BJ (cell line): ENCODE measurements at regions not wholly inside any gene's neighbourhood (a gene's known extent, or its start where the extent isn't known, plus 50 kb on each side); places are given as distances from the start of the nearest gene placed in this dataset.
"Not testable (repeated sequence)": the region's sequence is repeated elsewhere in the genome, so short reads cannot be mapped to it uniquely, and the experiment has no call there.

Experiments used
- CTCF ChIA-PET: fragments of 350-600 bp; formaldehyde crosslinking; extraction: SDS; loops from one replicate; lab custom pipeline; 2021; ENCODE audit warnings: antibody characterized with exemption, inconsistent platforms; lab: Yijun Ruan, JAX
- POLR2A ChIA-PET: fragments of 300-600 bp; sonication (Branson Sonifier 250); formaldehyde crosslinking; extraction: SDS; loops from one replicate; lab custom pipeline; 2021; ENCODE audit warnings: antibody characterized with exemption; lab: Charles Lee
- DNase-seq: peaks from one replicate; pipeline ENCODE4 v3.0.0-alpha.2; 2011; ENCODE audit warnings: low read depth
- H3K27me3 ChIP-seq: 2 replicates; pipeline ENCODE4 v1.6.0; 2011; ENCODE audit warnings: low read length; ENCODE audit not compliant: control insufficient read depth, insufficient read depth
- H3K36me3 ChIP-seq: 2 replicates; pipeline ENCODE4 v1.5.1; 2011; ENCODE audit warnings: low read length; ENCODE audit not compliant: control insufficient read depth, insufficient read depth
- H3K4me3 ChIP-seq: 2 replicates; pipeline ENCODE4 v1.5.1; 2011; ENCODE audit warnings: low read depth, mild to moderate bottlenecking, control low read depth, low read length
- TF ChIP-seq, protein P1 (sequence below): IDR thresholded peaks from 2 replicates; pipeline ENCODE4 v1.5.1; 2011; ENCODE audit warnings: low read depth, mild to moderate bottlenecking, control low read depth, inconsistent platforms, low read length, moderate library complexity; ENCODE audit not compliant: insufficient read depth

DNA sequence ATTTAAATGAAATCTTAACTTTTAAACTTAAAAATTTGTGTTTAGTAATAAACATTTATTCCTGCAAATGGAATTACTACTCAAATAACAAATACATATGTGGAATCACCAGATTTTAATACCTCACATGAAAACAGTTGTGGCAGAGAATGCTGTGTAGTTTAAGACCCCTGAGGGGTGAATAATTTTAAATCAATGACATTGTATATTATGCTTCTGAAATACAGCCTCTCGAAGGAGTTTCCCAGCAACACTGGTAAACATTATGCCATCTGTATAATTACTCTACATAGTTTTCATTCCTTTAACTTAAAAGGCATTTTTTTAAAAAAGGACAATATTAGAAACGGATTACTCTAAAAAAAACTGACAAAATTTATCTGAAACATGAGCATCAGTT, 2313.3 kb downstream of the ARAP2 start:
- POLR2A ChIA-PET = no interaction called here
- Histone ChIP-seq H3K4me3 (no peak overlapping the region), H3K27me3 (no peaks in the 10 kb centered on the region), H3K36me3 (no peaks in the 10 kb centered on the region)
- CTCF ChIA-PET = interaction anchor here (1.5 to 1.6 kb wide), 2 partner anchors 17 to 281 kb away, joined by 3 read pairs; no protein-coding TSS in a partner anchor
- TF ChIP-seq, protein P1, sequence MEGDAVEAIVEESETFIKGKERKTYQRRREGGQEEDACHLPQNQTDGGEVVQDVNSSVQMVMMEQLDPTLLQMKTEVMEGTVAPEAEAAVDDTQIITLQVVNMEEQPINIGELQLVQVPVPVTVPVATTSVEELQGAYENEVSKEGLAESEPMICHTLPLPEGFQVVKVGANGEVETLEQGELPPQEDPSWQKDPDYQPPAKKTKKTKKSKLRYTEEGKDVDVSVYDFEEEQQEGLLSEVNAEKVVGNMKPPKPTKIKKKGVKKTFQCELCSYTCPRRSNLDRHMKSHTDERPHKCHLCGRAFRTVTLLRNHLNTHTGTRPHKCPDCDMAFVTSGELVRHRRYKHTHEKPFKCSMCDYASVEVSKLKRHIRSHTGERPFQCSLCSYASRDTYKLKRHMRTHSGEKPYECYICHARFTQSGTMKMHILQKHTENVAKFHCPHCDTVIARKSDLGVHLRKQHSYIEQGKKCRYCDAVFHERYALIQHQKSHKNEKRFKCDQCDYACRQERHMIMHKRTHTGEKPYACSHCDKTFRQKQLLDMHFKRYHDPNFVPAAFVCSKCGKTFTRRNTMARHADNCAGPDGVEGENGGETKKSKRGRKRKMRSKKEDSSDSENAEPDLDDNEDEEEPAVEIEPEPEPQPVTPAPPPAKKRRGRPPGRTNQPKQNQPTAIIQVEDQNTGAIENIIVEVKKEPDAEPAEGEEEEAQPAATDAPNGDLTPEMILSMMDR = no peak
- no peak for DNase-seq

DNA sequence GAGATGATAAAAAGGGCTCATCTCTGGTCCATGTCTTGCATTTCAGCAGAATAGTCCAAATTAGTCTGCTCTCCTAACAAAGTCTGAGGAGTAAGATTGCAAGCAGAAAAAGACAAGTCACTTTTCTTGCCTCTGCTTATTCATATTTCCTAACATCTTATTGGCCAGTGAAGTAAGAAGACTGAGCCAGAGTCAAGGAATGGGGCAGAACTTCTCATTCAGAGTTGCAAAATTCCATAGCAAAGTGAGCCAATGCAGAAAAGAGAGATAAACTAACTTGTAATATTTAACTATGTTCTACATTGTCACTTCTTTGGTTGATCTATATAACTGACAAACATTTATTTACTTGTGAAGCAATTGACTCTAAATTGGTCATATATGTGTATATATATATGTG, 2304.0 kb downstream of the ARAP2 start:
- DNase-seq = no peak
- POLR2A ChIA-PET = no interaction called here
- CTCF ChIA-PET = interaction anchor here (0.7 kb wide), 1 partner anchor 26 kb away, joined by 3 read pairs; no protein-coding TSS in a partner anchor

DNA sequence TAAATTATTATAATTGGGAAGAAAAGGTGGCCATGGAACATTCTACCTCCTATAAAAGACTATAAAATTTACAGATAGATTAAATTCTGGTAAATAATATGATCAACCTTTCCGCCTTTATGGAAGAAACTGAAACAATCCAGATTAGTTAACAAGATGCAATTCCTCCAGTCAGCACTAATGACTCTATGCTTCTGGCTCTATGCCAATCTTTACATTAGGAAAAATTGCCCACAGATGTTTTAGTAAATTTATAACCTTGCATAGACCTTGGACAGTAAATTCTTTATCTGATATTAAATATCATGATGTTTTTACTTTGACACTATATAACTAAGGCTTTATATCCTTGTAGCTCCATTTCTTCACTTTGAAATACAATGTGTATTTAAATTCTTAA, 2302.5 kb downstream of the ARAP2 start:
- H3K27me3 ChIP-seq = no peaks in the 10 kb centered on the region
- POLR2A ChIA-PET = no interaction called here
- TF ChIP-seq, protein P1 = no peak
- no peaks in the 10 kb centered on the region for H3K36me3 ChIP-seq
- no peak for DNase-seq
- H3K4me3 ChIP-seq = no peak overlapping the region
- CTCF ChIA-PET = interaction anchor here (1.4 kb wide), 1 partner anchor 9 kb away, joined by 3 read pairs; no protein-coding TSS in a partner anchor

More for the DNA sequence above, 2304.0 kb downstream of the ARAP2 start:
- TF ChIP-seq, protein P1 = no peak
- Histone ChIP-seq H3K36me3 (no peaks in the 10 kb centered on the region), H3K4me3 (no peak overlapping the region), H3K27me3 (no peaks in the 10 kb centered on the region)

DNA sequence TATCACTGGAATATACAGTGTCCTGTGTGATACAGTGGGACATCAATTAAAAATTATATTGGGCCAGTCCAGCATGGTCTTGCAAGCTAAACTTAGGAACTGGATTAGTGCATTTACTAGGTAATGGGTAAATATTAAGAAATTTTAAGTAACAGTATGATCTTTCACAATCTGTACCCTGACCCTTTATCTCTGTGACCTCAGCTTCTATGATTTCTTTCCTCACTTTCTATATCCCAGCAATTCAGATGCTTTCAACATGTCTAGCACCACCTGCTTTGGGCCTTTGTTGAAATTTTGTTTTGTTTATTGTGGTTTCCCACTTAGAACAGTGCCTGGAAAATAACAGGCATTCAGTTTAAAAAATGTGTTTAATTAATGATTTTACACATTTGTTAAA, 2295.4 kb downstream of the ARAP2 start:
- Histone ChIP-seq H3K4me3 (no peak overlapping the region), H3K36me3 (no peaks in the 10 kb centered on the region), H3K27me3 (no peaks in the 10 kb centered on the region)
- TF ChIP-seq, protein P1 = no peak
- ChIA-PET POLR2A (no interaction called here), CTCF (interaction anchor here (0.8 kb wide), 1 partner anchor 19 kb away, joined by 3 read pairs; no protein-coding TSS in a partner anchor)
- DNase-seq = no peak

DNA sequence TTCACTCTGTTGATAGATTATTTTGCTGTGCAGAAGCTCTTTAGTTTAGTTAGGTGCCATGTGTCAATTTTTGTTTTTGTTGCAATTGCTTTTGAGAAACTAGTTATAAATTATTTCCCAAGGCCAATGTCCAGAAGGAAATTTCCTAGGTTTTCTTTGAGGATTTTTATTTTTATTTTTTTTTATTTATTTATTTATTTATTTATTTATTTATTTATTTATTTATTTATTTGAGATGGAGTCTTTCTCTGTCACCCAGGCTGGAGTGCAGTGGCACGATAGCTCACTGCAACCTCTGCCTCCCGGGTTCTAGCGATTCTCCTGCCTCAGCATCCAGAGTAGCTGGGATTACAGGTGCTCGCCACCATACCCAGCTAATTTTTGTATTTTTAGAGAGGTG, 2290.5 kb downstream of the ARAP2 start:
- DNase-seq, CTCF ChIA-PET, H3K27me3 ChIP-seq, H3K36me3 ChIP-seq, POLR2A ChIA-PET, H3K4me3 ChIP-seq: not testable (repeated sequence)

DNA sequence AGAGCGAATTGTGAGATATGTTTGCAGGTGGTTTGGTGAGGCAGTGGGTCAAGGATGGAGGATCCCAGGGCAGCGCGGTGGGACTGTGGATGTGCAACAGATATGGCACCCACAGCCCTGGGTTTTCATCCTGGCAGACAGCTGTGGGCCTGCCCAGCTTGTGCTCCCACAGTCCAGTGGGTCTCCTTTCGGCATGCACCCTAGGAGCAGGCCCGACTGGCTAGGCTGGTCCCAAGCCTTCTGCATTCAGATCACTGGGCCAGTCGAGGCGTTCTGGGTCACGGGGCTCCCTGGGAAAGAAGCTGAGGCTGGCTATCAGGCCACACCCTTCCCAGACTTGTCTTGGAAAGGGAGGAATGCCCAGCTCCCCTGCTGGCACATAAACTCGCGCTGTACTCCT, 2289.6 kb downstream of the ARAP2 start:
- ChIA-PET POLR2A (no interaction called here), CTCF (no interaction called here)
- H3K27me3 ChIP-seq = 0 out of 2 replicates have a peak, but pooled peaks cover 1% of the 10 kb centered on the region
- TF ChIP-seq, protein P1 = no peak
- no peaks in the 10 kb centered on the region for H3K36me3 ChIP-seq
- DNase-seq = no peak
- no peak overlapping the region for H3K4me3 ChIP-seq
